GM18867 (cell line): ENCODE measurements at regions not wholly inside any gene's neighbourhood (a gene's known extent, or its start where the extent isn't known, plus 50 kb on each side); places are given as distances from the start of the nearest gene placed in this dataset.

Experiments
- ATAC-seq: cut with Tn5 transposase; IDR thresholded peaks from one replicate; pipeline ENCODE4 v1.9.1; 2021; ENCODE audit warnings: mild to moderate bottlenecking, moderate library complexity; ENCODE audit not compliant: unreplicated experiment

GRCh38 chr6:138607478-138608433 lies 108.5 kb upstream of the NHSL1 start:
- no peak for ATAC-seq

GRCh38 chr6:138608896-138609295 lies 109.6 kb upstream of the NHSL1 start:
- ATAC-seq = no peak

GRCh38 chr6:138609801-138610430 lies 110.6 kb upstream of the NHSL1 start:
- ATAC-seq = no peak

GRCh38 chr6:138610816-138611215 lies 111.5 kb upstream of the NHSL1 start:
- ATAC-seq = no peak

- no peak for ATAC-seq
Observed at GRCh38 chr6:138614151-138614550, 114.9 kb upstream of the NHSL1 start.

- ATAC-seq = no peak
Observed at GRCh38 chr6:138618168-138618567, 118.9 kb upstream of the NHSL1 start.

- no peak for ATAC-seq
Observed at GRCh38 chr6:138620630-138621029, 121.3 kb upstream of the NHSL1 start.

- ATAC-seq = no peak
Observed at GRCh38 chr6:138622967-138623366, 123.7 kb upstream of the NHSL1 start.

- no peak for ATAC-seq
Observed at GRCh38 chr6:138631566-138631965, 132.3 kb upstream of the NHSL1 start.

- no peak for ATAC-seq
Observed at GRCh38 chr6:138637822-138638221, 135.7 kb upstream of the CCDC28A start.

- ATAC-seq = no peak
Observed at GRCh38 chr6:138638604-138639003, 135.0 kb upstream of the CCDC28A start.

- ATAC-seq = no peak
Observed at GRCh38 chr6:138640028-138640427, 133.5 kb upstream of the CCDC28A start.

GRCh38 chr6:138643210-138643609 lies 130.4 kb upstream of the CCDC28A start:
- ATAC-seq = no peak

GRCh38 chr6:138645976-138646640 lies 127.5 kb upstream of the CCDC28A start:
- ATAC-seq = no peak

- ATAC-seq = no peak
Observed at GRCh38 chr6:138647006-138647405, 126.6 kb upstream of the CCDC28A start.

- ATAC-seq = no peak
Observed at GRCh38 chr6:138648127-138648526, 125.4 kb upstream of the CCDC28A start.

- no peak for ATAC-seq
Observed at GRCh38 chr6:138651491-138651890, 122.1 kb upstream of the CCDC28A start.

GRCh38 chr6:138652824-138653223 lies 120.7 kb upstream of the CCDC28A start:
- ATAC-seq = no peak

- ATAC-seq = no peak
Observed at GRCh38 chr6:138653435-138653834, 120.1 kb upstream of the CCDC28A start.

GRCh38 chr6:138654715-138655634 lies 118.6 kb upstream of the CCDC28A start:
- ATAC-seq = peak; percentile 99

- no peak for ATAC-seq
Observed at GRCh38 chr6:138655828-138656227, 117.7 kb upstream of the CCDC28A start.
